ENCODE measurements at regions not wholly inside any gene's neighbourhood (a gene's known extent, or its start where the extent isn't known, plus 50 kb on each side); places are given as distances from the start of the nearest gene placed in this dataset.

DNA sequence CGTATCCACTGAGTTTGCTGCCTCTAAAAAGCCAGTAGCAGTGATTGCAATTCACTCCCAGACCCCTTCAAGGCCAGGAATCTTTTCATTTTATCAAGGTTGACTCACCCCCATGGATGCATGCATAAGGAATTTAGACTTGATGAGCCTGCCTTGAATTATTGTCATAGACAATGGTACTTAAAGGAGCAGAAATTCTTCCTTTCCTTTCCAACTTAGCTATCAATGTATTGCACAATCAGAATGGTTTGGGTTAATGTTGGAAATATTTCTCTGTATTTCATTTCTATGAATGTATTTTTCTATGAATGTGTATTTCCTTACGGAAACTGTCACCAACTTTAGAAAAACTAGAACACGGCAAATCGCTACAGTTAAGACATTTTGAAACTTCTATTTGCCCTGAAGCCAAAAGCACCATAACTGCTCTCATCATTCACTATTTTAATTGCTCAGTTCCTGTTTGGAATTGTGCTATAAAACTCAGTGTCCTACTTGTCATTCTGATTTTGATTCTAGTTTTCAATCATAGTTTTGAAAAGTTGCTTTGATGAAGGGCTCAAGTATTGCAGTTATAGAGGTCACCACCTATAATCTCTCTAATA lies 355.7 kb upstream of the AKR1E2 start:
- 0 out of 2 replicates have a peak, but pooled peaks have one; percentile 50 for TF ChIP-seq EZH2phosphoT487 (IDR thresholded peaks at IDR 0.05; ENCODE audit: insufficient read depth, low read depth)
- no peak for TF ChIP-seq EZH2 (IDR thresholded peaks at IDR 0.05; ENCODE audit: insufficient read depth, poor library complexity, severe bottlenecking)
